GM19395 (cell line): ENCODE measurements at regions not wholly inside any gene's neighbourhood (a gene's known extent, or its start where the extent isn't known, plus 50 kb on each side); places are given as distances from the start of the nearest gene placed in this dataset.

Experiments
- ATAC-seq: cut with Tn5 transposase; IDR thresholded peaks from one replicate; pipeline ENCODE4 v1.9.1; 2021; ENCODE audit warnings: mild to moderate bottlenecking, moderate library complexity; ENCODE audit not compliant: unreplicated experiment

GRCh38 chr13:26456650-26457049 is 100.8 kb upstream of the WASF3 start:
- ATAC-seq: no peak

DNA sequence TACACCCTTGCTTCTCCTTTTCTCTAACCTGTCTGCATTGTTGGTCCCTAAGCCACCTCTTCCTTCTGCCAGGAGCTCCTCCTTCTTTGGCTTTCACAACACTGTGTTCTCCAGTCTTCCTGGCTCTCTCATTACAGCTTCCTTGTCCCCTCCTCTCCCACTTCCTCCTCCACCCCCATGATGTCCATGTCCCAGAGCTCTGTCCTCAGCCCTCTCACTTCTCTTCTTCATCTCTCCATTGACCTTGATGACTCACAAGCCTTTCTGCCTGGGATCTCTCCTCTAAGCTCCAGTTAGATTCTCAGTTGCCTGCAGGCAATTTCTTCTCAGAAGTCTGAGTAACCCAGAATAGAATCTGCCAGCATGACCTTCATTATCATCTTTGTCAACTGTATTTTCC is 100.3 kb upstream of the WASF3 start:
- no peak for ATAC-seq

- ATAC-seq: no peak
Measured at GRCh38 chr13:26458196-26458749, 99.2 kb upstream of the WASF3 start.

- no peak for ATAC-seq
Measured at GRCh38 chr13:26459276-26460131, 98.0 kb upstream of the WASF3 start.

- no peak for ATAC-seq
Measured at GRCh38 chr13:26460648-26461047, 96.8 kb upstream of the WASF3 start.

GRCh38 chr13:26463296-26463695 is 94.2 kb upstream of the WASF3 start:
- no peak for ATAC-seq

DNA sequence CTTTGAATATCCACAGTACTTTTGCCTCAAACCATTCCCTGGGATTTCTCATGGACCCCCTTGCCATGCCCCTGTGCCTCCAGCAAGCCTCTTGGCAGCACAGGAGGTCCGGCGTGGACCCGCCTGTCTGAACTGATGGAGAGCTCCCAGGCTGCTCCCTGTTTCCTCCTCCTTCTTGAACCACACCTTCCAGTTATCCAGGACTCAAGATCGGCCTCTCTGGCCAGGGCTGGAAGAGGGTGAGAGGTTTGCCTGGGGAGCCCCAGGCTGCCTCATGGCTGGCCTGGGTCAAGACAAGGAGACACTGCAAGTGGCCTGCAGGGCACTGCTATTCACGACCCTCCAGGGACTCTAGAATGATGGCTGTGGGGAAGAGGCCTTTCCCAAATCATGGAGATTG is 93.6 kb upstream of the WASF3 start:
- ATAC-seq: no peak

DNA sequence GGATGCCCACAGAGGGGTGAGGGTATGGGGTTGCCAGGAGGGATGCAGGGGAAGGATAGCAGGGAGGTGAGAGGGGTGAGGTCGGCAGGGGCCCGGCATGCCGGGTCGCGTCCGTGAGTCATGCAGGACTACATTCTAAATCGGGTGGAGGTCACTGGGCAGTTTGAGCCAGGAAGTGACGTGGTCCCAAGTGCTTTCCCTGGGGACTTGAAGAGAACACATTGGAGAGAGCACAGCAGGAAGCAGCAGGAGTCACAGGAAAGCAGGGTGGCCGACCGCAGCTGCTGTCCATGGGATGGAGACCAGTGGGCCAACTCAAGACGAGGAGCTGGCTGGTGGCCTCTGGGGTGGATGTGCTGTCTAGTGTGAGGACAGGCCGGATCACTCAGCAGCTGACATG is 92.0 kb upstream of the WASF3 start:
- no peak for ATAC-seq

DNA sequence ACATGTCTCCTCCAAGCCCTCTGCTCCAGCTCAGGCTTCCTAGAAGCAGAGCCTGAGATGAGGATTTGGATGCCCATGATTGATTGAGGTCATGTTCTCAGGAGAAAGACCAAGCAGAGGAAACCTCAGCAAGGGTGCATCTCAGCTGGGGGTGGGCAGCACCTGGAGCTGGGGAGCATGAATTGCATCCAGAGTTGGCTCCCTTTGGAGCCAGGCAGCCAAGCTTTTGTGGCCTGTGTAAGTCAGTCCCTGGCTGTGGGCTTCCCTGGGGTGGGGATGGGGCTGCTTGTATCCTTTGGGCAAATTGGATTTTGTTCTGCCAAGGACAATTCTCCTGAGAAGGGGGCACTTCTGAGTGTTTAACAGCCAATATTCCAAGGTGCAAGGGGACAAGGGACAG is 91.5 kb upstream of the WASF3 start:
- no peak for ATAC-seq

DNA sequence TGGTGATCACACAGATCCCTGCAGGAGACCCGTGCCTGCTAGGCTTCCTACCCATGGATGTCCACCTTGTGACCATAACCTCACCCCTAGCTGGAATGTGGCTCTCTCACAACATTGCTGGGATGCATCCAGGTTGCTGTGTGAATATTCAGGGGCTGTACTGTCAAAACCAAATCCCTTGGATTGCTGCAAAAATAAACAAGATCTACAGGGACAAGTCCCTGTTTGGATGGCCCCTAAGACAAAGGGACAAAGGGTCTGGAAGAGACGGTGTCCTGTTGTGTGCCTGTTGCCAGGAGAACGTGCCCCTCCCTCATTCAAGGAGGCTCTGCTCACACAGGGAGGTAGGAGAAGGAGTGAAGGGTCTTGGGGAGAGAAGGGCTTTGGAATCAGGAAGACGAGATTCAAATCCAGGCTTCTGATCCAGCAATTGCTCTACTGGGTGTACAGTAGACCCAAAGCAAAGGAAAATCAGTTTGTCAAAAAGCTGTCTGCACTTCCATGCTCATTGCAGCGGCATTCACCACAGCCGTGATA is 89.2 kb upstream of the WASF3 start:
- ATAC-seq: no peak

GRCh38 chr13:26469602-26470001 is 87.9 kb upstream of the WASF3 start:
- ATAC-seq: no peak

DNA sequence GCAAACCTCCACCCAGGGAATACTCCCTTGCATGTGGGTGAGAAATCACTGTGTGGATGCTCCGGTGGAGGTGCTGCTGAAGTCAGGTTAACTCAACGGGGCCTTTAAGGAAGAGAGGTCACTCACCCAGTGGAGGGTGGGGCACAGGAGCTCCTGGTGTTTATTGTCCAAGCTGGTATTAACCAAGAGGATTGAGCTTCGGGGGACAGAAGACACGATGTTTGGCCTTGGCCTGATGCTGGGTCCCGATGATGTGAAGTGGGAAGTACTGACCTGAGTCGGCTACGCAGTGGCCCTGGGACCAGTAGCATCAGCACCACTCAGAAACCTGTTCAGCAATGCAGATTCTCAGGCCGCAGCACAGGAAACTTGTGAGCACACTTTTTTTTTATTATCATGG is 85.7 kb upstream of the WASF3 start:
- no peak for ATAC-seq

DNA sequence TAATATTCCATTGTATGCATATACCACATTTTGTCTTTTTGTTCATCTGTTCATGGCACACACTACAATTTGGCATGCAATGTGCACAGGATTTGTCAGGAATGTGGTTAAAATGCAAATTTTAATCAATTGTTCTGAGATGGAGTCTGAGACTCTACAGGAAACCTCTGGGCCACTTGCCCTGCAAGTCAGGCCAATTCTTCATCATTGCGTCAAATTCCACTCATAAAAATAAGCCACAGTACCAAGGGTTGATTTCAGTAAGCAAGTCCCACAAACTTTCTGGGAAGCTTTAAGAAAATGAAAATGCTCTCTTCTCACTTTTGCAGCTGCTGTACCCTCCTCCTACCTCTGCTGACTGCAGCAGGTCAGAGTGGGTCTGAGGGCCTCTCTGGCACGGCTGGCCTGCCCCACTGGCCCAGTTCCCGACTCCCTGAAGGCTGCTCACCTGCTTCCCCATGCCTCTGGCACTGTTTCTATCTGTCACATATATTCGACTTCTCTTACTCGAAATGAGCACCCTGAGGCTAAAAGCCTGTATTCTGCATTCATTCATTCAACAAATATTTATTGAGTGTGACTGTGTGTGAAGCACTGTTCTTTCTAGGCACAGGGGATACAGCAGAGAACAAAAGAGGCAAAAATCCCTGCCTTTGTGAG is 83.8 kb upstream of the WASF3 start:
- no peak for ATAC-seq

- ATAC-seq: no peak
Measured at GRCh38 chr13:26474286-26474685, 83.2 kb upstream of the WASF3 start.

- no peak for ATAC-seq
Measured at GRCh38 chr13:26475176-26476110, 82.0 kb upstream of the WASF3 start.

GRCh38 chr13:26476111-26476781 is 81.2 kb upstream of the WASF3 start:
- ATAC-seq: no peak

- ATAC-seq: no peak
Measured at GRCh38 chr13:26476782-26477142, 80.7 kb upstream of the WASF3 start.

- no peak for ATAC-seq
Measured at GRCh38 chr13:26477681-26478080, 79.8 kb upstream of the WASF3 start.

DNA sequence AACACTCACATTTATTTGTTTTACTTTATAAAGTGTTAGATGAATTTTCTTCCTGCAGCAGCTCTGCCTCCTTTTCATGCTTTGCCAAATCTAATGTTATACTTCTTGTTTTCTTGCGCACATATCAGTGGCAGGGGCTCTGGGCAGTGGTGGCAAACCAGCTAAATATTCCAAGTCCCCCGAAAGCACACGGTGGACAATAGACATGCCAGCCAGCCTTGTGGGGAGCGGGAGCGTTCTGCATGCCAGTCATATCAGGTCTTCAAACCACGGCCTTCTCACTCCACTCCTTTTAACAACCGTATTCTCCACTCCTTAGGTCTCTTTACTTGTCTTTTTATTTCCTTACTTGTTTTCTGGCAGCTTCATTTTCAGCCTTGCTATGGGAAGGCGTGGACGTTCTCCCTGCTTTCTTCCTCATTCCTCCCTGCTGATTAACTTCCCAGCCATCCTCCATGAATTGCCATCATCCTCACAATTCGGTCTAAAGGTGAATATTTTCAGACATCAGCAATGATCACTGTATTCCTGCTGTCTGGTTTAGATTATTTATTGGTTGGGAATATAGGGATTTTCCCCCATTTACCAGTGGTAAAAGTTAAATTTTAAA is 77.1 kb upstream of the WASF3 start:
- no peak for ATAC-seq
